Erythroblast (primary cell): ENCODE measurements at regions not wholly inside any gene's neighbourhood (a gene's known extent, or its start where the extent isn't known, plus 50 kb on each side); places are given as distances from the start of the nearest gene placed in this dataset.

Experiments used
- GATA1 ChIP-seq: IDR thresholded peaks from 2 replicates; pipeline ENCODE4 v1.6.1; 2011; ENCODE audit warnings: low read depth, mild to moderate bottlenecking, control low read depth, low read length, moderate library complexity
- POLR2A ChIP-seq: IDR thresholded peaks from 2 replicates; pipeline ENCODE4 v1.6.1; 2011; ENCODE audit warnings: mild to moderate bottlenecking, low read length

DNA sequence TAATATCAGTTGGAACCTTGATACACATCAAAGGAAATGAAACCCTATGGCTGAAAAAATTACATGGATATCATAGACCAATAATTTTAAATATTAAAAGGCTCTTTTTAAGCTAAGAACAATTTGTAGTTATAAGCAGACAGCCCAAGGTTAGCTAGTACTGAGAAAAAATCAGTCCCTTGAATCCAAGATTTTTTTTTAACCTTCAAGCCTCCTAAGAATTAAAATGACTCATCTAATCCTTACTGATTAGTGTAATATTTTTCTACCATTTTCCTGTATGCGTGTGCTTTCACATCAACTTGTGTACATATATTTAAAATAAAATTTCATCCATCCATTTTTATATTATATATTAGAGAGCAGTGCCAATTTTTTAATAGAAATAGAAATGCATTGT, 1004.9 kb upstream of the ZEB2 start:
- no peak for TF ChIP-seq POLR2A
- TF ChIP-seq GATA1 = no peak
